HG03442 (cell line): ENCODE measurements at regions not wholly inside any gene's neighbourhood (a gene's known extent, or its start where the extent isn't known, plus 50 kb on each side); places are given as distances from the start of the nearest gene placed in this dataset.
A peak's percentile ranks its signal among the peaks of the same experiment; 100 is the strongest.

Experiments used
- ATAC-seq: cut with Tn5 transposase; IDR thresholded peaks from one replicate; pipeline ENCODE4 v1.9.1; 2021; ENCODE audit warnings: mild to moderate bottlenecking, moderate library complexity; ENCODE audit not compliant: unreplicated experiment

GRCh38 chr11:123305601-123306375 is 110.7 kb upstream of the CLMP start:
- no peak for ATAC-seq

DNA sequence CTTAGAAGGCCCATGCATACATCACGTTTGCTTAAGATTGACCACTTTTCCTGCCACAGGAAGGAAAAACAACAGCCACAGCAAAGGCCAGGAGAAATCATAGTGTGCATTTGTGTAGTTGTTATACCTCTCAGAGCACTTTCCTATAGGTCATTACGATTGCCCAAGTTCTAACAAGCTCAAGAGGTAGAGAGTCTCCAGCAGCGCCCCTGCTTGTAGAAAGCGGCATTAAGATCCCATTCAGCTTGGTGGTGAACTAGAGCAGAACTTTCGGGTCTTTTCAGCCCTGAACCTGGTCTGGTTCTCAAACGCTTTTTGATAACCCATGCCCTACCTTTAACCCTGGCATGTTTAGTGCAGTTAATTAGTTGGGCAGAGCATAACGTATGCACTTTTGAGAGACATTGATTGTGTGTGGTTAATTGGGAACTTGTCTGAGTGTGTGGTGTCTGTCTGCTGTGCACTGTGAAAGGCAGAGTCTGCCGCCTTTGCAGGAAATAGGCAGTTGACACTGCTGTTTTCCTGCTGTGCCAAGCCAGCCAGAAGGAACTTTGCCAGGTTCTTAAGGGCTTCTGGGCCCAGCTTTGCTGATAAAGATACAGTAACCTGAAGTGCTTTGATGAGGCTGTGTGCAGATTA is 109.9 kb upstream of the CLMP start:
- ATAC-seq: no peak

DNA sequence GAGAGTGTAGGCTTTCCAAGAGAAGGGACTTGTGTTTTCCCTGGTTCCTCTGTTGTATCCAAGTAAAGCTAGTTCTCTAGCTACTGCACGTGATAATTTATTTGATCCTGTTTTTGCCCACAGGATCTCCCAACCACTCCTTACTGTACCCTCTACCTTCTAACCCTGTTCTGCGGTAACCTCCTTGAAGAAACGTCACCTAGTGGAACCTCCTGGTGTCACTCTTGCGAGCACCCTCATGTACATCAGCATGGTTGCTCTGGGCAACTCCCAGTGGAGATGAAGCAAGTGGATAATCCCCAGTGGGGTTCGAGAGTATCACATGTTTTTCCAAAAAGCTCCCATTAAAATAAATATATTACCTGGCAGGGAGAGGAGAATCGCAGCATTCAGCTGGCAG is 108.9 kb upstream of the CLMP start:
- no peak for ATAC-seq

DNA sequence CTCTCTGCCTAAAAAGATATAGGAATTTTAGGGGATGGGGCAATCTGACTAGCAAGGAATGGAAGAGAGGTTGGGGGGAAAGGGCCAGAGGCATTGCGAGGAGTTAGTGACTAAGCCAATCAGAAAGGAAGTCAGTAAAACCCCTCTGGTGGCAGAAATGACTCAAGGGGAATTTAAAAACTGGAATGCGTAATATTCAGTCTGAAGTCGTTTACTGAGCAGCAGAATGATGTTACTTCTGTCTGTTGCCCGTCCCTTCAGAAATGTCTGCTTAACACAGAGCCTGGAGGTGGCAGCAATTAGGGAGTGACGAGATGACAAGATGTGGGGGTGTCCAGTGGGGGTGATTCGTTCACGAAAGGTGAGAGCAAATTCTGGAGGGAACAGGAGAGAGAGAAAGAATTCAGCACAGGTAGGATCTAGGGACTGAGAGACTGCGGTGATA is 107.7 kb upstream of the CLMP start:
- peak; percentile 41 for ATAC-seq

DNA sequence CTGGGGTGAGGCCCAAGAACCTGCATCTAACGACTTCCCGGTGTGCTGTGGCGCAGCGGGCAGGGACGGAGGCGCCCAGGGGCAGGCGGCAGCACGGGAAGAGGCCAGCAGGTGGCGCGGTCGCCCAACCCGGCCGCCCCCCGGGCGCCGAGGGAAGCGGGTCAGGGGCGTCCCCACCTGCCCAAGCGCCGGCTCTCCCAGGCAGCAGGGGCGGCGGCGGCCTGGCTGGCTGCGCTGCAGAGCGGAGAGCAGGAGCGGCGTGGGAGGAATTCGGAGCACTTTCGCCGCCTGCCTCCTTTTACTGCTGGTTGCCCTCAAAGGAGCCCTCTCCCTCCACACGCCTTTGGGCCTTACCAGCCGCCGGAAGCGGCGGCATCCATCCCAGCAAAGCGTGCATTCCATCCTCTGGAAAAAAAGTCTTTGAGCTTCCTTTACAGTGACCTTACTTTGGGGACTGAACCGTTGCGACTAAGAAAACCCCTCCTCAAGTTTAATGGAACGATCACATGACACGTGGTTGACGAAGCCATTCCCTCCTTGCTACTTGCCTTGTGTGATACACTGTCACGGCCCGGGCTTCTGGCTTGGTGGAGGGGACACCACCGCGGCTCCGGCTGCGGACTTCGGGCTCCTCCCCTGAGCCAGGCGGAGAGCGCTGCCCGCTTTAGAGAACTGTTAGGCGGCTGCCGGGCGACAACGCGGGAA is 106.8 kb upstream of the CLMP start:
- peak; percentile 69 for ATAC-seq

GRCh38 chr11:123301013-123301591 is 106.1 kb upstream of the CLMP start:
- no peak for ATAC-seq

- no peak for ATAC-seq
Measured at GRCh38 chr11:123299721-123300120, 104.7 kb upstream of the CLMP start.

GRCh38 chr11:123298488-123299447 is 103.7 kb upstream of the CLMP start:
- ATAC-seq: no peak

GRCh38 chr11:123292647-123293046 is 97.6 kb upstream of the CLMP start:
- no peak for ATAC-seq

- no peak for ATAC-seq
Measured at GRCh38 chr11:123291201-123291869, 96.3 kb upstream of the CLMP start.

- no peak for ATAC-seq
Measured at GRCh38 chr11:123286761-123287160, 91.7 kb upstream of the CLMP start.

GRCh38 chr11:123286255-123286654 is 91.2 kb upstream of the CLMP start:
- ATAC-seq: no peak

GRCh38 chr11:123284454-123284853 is 89.4 kb upstream of the CLMP start:
- no peak for ATAC-seq

- ATAC-seq: no peak
Measured at GRCh38 chr11:123282597-123282996, 87.5 kb upstream of the CLMP start.

GRCh38 chr11:123273616-123274015 is 78.6 kb upstream of the CLMP start:
- ATAC-seq: no peak

DNA sequence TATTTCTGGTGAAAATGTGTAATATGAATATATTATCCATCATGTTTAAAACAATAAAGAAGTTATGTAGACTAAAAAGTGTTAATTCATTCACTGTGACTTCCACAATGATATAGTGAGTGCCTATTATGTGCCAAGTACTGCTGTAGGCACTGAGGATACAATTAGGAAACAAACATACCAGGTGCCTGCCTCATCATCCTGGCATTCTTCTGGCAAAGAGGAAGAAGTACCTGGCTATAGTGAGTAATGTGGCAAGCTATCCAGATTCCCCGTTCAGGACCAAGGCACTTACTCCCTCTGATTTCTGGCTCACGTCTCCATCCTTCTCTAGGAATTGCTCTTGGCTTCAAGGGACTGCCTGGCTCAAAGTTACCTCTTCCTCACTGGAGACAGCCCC is 77.5 kb upstream of the CLMP start:
- no peak for ATAC-seq

GRCh38 chr11:123268156-123268555 is 73.1 kb upstream of the CLMP start:
- ATAC-seq: no peak

GRCh38 chr11:123265951-123266350 is 70.9 kb upstream of the CLMP start:
- ATAC-seq: no peak

DNA sequence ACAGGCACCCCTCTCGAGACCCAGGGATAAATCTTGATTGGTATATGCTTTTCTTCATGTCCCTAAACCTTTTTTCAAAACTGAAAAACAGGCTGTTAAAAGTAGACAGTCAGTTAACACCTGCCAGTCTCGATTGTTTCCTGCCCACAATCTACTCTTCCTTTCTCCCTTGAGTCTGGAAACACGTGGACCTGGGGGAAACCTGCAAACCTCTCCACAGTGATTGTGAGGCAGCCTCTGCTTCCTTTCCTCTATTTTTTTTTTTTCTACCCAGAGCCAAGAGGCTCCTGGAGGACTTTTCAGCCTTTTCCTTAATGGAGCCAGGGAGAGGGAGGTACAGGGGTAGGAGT is 69.4 kb upstream of the CLMP start:
- ATAC-seq: no peak
